ENCODE measurements at regions not wholly inside any gene's neighbourhood (a gene's known extent, or its start where the extent isn't known, plus 50 kb on each side); places are given as distances from the start of the nearest gene placed in this dataset.

GRCh38 chr9:103335461-103335860 lies 340.3 kb downstream of the CYLC2 start:
- TF ChIP-seq MYC (IDR thresholded peaks at IDR 0.05; ENCODE audit: low read depth, low read length) (no peak), GATA2 (IDR thresholded peaks at IDR 0.05; ENCODE audit: insufficient read depth, insufficient read length, low read depth, low read length) (no peak), JUN (IDR thresholded peaks at IDR 0.05; ENCODE audit: borderline replicate concordance, insufficient read depth, insufficient read length, low read depth) (no peak), POLR2A (IDR thresholded peaks at IDR 0.05; ENCODE audit: low read depth, low read length) (no peak), POLR2AphosphoS5 (IDR thresholded peaks at IDR 0.05; ENCODE audit: insufficient read depth, low read depth, low read length) (no peak), FOS (IDR thresholded peaks at IDR 0.05; ENCODE audit: borderline replicate concordance, insufficient read depth, low read length) (no peak), MAX (IDR thresholded peaks at IDR 0.05; ENCODE audit: insufficient read depth, insufficient read length) (no peak), CTCF (IDR thresholded peaks at IDR 0.05; ENCODE audit: extremely low read depth in 1 of 2, insufficient read depth in 1 of 2, low read depth in 1 of 2, low read length in 2 of 2) (no peak), EZH2 (IDR thresholded peaks at IDR 0.05; ENCODE audit: borderline replicate concordance, low read depth, low read length, severe bottlenecking) (no peak)
- Histone ChIP-seq H3K4me3 (replicated peaks in 1 of 3; ENCODE audit: insufficient read depth in 1 of 3, low read depth in 1 of 3, low read length in 3 of 3) (no peak overlapping the region), H3K36me3 (ENCODE audit: control insufficient read depth in 2 of 2, extremely low read depth in 1 of 2, insufficient read depth in 2 of 2, low read length in 2 of 2) (no peaks in the 10 kb centered on the region), H3K27me3 (ENCODE audit: control insufficient read depth in 2 of 2, insufficient read depth in 2 of 2, low read length in 2 of 2) (no peaks in the 10 kb centered on the region), H3K9me3 (replicated peaks; ENCODE audit: control insufficient read depth, insufficient read depth, low read length) (no peaks in the 10 kb centered on the region), H4K20me1 (replicated peaks; ENCODE audit: control insufficient read depth, extremely low read depth, insufficient read depth, low read length) (no peaks in the 10 kb centered on the region), H3K9ac (replicated peaks; ENCODE audit: extremely low read depth, insufficient read depth, low read length) (no peak overlapping the region), H3K4me2 (ENCODE audit: insufficient read depth, low read length) (no peak overlapping the region), H3K79me2 (ENCODE audit: control insufficient read depth, insufficient read depth, low read length) (no peaks in the 10 kb centered on the region), H3K4me1 (ENCODE audit: control insufficient read depth, extremely low read depth, insufficient read depth, low read length) (no peaks in the 10 kb centered on the region), H3K9me1 (replicated peaks; ENCODE audit: control insufficient read depth, extremely low read depth, insufficient read depth, low read length) (no peaks in the 10 kb centered on the region), H3K27ac (ENCODE audit: insufficient read depth, low read depth, low read length) (no peak overlapping the region), H2AFZ (ENCODE audit: low read depth, low read length) (no peak overlapping the region)
- dilution Hi-C loops (cut with MboI; ENCODE audit: extremely low pct_ligation_motif_present, low sequenced_read_pairs) = no loop called here
- no peak for FAIRE-seq
- POLR2A ChIA-PET = no interaction called here
- CTCF ChIA-PET = no interaction called here
- intact Hi-C loops (cut with micrococcal nuclease) = no loop called here
- BruUV-seq (replicated peaks) = no TSS peak
- no peak for DNase-seq (ENCODE audit: low read depth, low spot score)
